MM.1S (cell line): ENCODE measurements at regions not wholly inside any gene's neighbourhood (a gene's known extent, or its start where the extent isn't known, plus 50 kb on each side); places are given as distances from the start of the nearest gene placed in this dataset.

ENCODE experiments used
- EZH2 ChIP-seq: fragments of 300-600 bp; sonication (generic); optimal IDR thresholded peaks from 2 replicates; pipeline ENCODE3; 2017; ENCODE audit warnings: low read depth, mild to moderate bottlenecking, antibody characterized with exemption, low read length, mixed read lengths
- TF ChIP-seq, protein P1 (sequence below): fragments of 300-600 bp; sonication (generic); IDR thresholded peaks from 2 replicates; pipeline ENCODE4 v1.5.1; 2016; ENCODE audit warnings: antibody characterized with exemption, low read length, mixed read lengths

DNA sequence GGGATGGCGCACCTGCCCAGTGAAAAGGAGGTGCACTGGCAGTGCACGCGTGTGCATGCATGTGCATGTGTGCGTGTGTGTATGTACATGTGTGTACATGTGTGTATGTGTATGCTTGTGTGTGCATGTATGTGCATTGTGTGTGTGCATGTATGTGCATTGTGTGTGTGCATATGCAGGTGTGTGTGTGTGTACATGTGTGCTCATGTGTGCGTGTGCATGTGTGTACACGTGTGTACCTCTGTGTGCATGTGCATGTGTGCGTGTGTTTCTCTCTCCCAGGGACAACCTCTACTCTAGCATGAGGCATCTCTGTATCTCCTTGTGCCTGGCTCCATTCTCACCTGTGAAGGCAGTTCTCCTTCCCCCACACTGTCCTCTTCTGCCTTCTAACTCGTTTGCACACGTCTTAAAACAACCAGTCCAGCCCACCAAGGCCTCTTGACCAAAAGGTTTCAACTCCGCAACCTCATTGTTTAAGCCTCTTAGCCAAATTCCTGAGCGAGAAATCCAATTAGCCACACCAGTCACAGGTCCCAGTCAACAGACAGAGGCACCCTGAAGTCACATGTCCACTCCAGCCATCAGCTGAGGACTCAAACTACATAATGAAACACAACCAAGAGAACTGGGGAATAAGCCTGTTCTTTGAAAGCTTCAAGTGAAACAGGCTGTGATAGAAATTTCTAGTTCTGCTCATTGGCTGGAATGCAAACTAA is 103.5 kb upstream of the PTPRT start:
- TF ChIP-seq, protein P1, sequence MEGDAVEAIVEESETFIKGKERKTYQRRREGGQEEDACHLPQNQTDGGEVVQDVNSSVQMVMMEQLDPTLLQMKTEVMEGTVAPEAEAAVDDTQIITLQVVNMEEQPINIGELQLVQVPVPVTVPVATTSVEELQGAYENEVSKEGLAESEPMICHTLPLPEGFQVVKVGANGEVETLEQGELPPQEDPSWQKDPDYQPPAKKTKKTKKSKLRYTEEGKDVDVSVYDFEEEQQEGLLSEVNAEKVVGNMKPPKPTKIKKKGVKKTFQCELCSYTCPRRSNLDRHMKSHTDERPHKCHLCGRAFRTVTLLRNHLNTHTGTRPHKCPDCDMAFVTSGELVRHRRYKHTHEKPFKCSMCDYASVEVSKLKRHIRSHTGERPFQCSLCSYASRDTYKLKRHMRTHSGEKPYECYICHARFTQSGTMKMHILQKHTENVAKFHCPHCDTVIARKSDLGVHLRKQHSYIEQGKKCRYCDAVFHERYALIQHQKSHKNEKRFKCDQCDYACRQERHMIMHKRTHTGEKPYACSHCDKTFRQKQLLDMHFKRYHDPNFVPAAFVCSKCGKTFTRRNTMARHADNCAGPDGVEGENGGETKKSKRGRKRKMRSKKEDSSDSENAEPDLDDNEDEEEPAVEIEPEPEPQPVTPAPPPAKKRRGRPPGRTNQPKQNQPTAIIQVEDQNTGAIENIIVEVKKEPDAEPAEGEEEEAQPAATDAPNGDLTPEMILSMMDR: no peak
- TF ChIP-seq EZH2: no peak
